HG03575 (cell line): ENCODE measurements at regions not wholly inside any gene's neighbourhood (a gene's known extent, or its start where the extent isn't known, plus 50 kb on each side); places are given as distances from the start of the nearest gene placed in this dataset.

ENCODE experiments used
- ATAC-seq: cut with Tn5 transposase; IDR thresholded peaks from one replicate; pipeline ENCODE4 v1.9.1; 2021; ENCODE audit not compliant: unreplicated experiment, insufficient number of reproducible peaks, low FRiP score; ENCODE audit errors: extremely low read depth

- no peak for ATAC-seq
These were observed 105.1 kb downstream of the CHST1 start for GRCh38 chr11:45560155-45560912.

DNA sequence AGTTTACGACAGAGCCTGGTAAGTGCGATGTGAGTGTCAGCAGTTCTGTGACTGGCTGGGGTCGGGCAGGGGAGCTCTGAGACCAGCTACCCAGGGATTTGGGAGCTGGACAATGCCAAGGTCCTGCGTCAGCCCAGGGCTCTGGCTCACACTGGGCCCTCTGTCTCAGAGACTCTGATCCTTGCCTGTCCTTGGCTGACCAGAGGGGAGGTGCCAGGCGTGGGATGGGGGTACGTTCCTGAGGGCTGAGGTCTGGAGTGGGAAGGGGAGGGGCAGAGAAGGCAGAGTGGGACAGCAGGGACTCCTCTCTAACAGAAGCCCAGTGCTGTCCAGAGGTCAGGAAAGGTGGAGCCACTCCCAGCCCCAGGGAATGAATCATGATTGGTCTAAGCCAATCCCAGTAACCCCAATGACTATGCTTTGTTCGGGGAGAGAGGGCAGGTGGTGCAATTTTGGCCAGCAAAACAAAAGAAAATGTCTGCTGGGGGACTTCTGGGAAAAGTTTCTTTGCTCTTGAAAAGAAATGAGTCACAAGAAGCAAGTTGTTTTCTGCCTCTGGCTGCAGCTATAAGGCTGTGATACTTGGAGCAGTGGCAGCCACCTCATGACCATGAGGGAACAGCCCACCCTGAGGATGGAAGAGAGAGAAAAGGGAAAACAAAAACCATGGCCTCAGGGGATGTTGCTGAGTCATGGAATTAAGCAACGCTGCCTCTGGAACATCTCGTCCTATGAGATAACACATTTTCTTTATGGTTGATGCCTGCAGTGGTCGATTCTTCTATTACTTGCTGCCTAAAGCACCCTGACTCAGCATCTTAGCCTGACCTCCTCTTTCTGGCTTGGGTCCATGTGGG lies 108.3 kb downstream of the CHST1 start:
- ATAC-seq, result no peak

DNA sequence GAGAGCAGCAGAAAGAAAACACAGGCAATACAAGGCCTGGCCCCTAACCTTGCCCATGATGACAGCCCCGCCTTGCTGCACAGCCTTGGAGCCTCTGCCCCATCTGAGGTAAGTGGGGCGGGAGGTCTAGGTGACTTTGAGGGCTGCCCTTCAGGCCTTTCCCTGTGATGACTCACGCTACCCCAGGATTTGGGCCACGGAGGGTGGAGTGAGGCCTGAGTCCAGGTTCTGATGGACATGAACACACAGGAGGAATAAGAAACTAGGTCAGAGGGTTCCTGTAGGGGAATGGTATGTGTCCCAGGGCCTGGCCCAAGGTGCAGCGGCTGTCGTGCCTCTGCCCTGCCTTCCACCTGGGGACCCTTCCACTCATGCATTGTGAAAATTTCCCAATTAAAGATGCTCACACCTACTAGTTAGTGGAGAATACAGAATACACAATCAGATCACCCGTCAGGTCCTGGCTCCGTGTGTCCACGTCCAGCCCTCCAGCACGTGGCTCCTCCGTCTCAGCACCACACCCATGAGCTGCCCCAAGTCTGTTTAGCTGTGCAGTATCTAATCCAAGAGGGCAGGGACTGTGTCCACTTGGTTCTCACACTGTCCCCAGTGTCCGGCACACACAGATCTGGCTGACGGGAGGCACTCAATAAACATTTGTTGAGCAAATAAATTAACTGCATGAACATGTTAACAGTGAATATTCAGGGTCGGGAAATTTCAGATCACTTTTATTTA lies 111.0 kb downstream of the CHST1 start:
- ATAC-seq, result no peak

- no peak for ATAC-seq
These were observed 112.0 kb downstream of the CHST1 start for GRCh38 chr11:45553383-45553936.

- no peak for ATAC-seq
These were observed 114.2 kb downstream of the CHST1 start for GRCh38 chr11:45551191-45551713.

GRCh38 chr11:45549257-45549656 lies 116.2 kb downstream of the CHST1 start:
- ATAC-seq, result no peak

GRCh38 chr11:45546366-45546765 lies 119.1 kb downstream of the CHST1 start:
- no peak for ATAC-seq

DNA sequence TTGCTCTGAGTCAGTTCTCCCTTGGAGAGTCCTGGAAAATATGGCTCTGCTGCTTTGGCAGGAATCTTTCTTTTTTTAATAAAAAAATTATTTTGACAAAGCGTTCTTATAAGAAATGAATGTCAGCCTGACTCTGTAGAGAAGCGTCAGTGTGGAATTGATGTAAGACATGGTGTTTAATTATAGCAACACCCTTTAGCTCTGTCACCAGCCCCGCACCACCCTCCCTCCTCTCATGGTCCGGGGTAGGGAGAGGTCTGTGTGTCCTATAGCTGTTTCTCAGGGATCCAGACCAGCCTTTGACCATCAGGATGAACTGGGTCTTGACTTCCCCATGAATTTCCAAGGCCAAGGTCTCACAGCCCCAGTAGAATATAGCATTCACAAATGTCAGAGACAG lies 120.6 kb downstream of the CHST1 start:
- no peak for ATAC-seq

- no peak for ATAC-seq
These were observed 121.5 kb downstream of the CHST1 start for GRCh38 chr11:45543808-45544422.

DNA sequence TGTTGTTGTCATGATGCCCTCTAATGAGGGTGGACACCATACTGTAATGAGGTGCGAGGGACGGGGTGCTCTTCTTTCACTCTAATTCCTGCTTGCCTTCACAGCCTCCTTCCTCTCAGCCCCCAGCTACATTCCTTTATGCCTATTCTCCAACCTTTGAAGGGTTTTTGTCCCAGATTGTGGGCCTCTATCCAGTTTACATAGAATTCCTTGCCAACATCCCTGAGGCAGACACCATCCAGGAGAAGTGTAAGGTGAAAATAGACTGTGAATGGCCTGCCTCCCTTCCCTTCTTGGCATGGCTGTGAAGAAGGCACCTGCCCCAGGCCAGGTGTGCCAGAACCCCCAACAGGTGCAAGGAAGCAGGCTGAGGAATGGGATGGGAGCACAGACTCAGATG lies 122.3 kb downstream of the CHST1 start:
- no peak for ATAC-seq

- ATAC-seq, result no peak
These were observed 123.6 kb downstream of the CHST1 start for GRCh38 chr11:45541693-45542434.

DNA sequence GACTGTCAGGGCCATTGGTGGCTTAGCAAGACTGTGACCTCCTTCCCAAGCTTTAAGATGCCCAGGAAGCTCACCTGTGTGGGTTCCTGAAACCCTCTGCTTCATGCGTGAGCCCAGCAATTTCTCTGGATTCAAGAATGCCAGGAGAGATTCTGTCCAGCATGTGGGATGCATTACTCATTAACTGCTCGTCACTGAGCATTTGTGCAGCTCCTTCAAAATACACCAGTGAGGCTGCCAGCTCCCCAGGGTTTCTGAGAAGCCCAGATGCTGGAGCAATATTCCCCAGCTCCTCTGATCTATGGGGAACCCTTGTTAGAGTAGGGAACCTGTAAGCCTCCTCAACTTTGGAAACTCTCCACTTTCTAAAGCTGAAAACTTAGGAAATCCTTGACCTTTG lies 126.5 kb downstream of the CHST1 start:
- no peak for ATAC-seq

- no peak for ATAC-seq
These were observed 127.1 kb downstream of the CHST1 start for GRCh38 chr11:45538363-45538762.

GRCh38 chr11:45537614-45538013 lies 127.8 kb downstream of the CHST1 start:
- no peak for ATAC-seq

DNA sequence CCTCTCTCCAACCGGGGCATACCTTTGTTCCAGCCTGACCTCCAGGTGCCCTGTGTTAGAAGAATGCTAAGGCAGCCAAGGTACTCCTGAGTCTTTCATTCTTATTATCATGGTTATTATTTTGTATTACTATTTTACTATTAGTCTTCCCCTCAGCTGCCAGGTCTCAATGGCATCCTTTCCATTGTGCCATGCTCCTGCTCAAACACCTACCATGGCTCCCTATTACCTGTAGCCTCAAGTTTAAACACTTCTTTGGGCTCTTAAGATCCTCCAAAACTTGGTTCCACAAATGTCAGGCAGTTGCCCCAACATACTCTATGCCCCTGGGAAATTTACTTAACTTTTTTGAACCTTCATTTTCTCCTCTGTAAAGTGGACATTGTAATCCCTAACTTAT lies 130.4 kb downstream of the CHST1 start:
- ATAC-seq, result no peak

GRCh38 chr11:45534132-45534531 lies 131.3 kb downstream of the CHST1 start:
- no peak for ATAC-seq

DNA sequence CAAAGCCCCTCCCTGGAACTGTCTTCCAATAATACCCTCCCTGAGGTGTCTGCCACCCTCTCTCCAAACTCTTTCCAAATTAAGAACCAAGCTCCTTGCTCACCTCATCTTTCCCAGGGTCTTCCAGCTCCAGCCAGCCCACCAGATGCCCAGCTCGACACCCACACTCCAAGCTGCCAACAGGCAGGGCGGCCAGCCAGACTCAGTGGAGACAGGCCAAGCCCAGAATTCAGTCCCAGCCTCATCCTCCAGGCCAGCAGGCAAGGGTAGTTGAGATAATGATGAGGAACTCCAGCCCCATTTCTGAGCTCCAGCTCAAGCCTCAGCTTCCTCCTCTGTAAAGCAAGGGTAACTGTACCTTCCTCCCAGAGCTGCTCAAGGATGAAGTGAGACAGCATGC lies 132.9 kb downstream of the CHST1 start:
- ATAC-seq, result no peak

GRCh38 chr11:45530776-45531175 lies 134.6 kb downstream of the CHST1 start:
- ATAC-seq, result no peak
